ENCODE measurements at regions not wholly inside any gene's neighbourhood (a gene's known extent, or its start where the extent isn't known, plus 50 kb on each side); places are given as distances from the start of the nearest gene placed in this dataset.
"Not testable (repeated sequence)": the region's sequence is repeated elsewhere in the genome, so short reads cannot be mapped to it uniquely, and the experiment has no call there.

- Mint-ChIP-seq H3K4me3 (no peak overlapping the region), H3K27ac (no peak overlapping the region)
Observed at GRCh38 chr4:103445377-103445776, 247.2 kb upstream of the CENPE start.

GRCh38 chr4:103443324-103443723 is 245.2 kb upstream of the CENPE start:
- no peak for DNase-seq (ENCODE audit: low spot score in 2 of 2)
- Mint-ChIP-seq H3K36me3 (no peaks in the 10 kb centered on the region), H3K4me1 (no peaks in the 10 kb centered on the region), H3K4me3 (no peak overlapping the region), H3K27ac (no peak overlapping the region), H3K9me3 (no peaks in the 10 kb centered on the region)
- no peak for ATAC-seq

More at GRCh38 chr4:103445377-103445776, 247.2 kb upstream of the CENPE start:
- Mint-ChIP-seq H3K9me3 (no peaks in the 10 kb centered on the region), H3K4me1 (no peaks in the 10 kb centered on the region), H3K36me3 (no peaks in the 10 kb centered on the region)
- ATAC-seq (no peak), DNase-seq (ENCODE audit: low spot score in 2 of 2) (no peak)

- no peaks in the 10 kb centered on the region for H3K36me3 Mint-ChIP-seq
- H3K27ac Mint-ChIP-seq, result no peak overlapping the region
- H3K4me1 Mint-ChIP-seq, result no peaks in the 10 kb centered on the region
- H3K9me3 Mint-ChIP-seq, result peaks cover 4% of the 10 kb centered on the region
- ATAC-seq (peak; percentile 26), DNase-seq (ENCODE audit: low spot score in 2 of 2) (no peak)
- no peak overlapping the region for H3K4me3 Mint-ChIP-seq
Observed at GRCh38 chr4:103429283-103429682, 231.1 kb upstream of the CENPE start.

GRCh38 chr4:103425406-103425805 is 227.3 kb upstream of the CENPE start:
- Mint-ChIP-seq H3K36me3 (no peaks in the 10 kb centered on the region), H3K27ac (no peak overlapping the region), H3K4me3 (no peak overlapping the region), H3K4me1 (no peaks in the 10 kb centered on the region), H3K9me3 (peaks cover 3% of the 10 kb centered on the region)
- DNase-seq (ENCODE audit: low spot score in 2 of 2), result no peak
- ATAC-seq, result no peak

- Mint-ChIP-seq H3K4me3 (no peak overlapping the region), H3K36me3 (no peaks in the 10 kb centered on the region), H3K4me1 (no peaks in the 10 kb centered on the region), H3K27ac (no peak overlapping the region), H3K9me3 (peaks cover 4% of the 10 kb centered on the region)
- no peak for ATAC-seq
- DNase-seq (ENCODE audit: low spot score in 2 of 2), result no peak
Observed at GRCh38 chr4:103424853-103425252, 226.7 kb upstream of the CENPE start.

- H3K4me3 Mint-ChIP-seq, result no peak overlapping the region
- no peak for DNase-seq (ENCODE audit: low spot score in 2 of 2)
- H3K4me1 Mint-ChIP-seq, result no peaks in the 10 kb centered on the region
- peaks cover 4% of the 10 kb centered on the region for H3K9me3 Mint-ChIP-seq
- no peak for ATAC-seq
- H3K27ac Mint-ChIP-seq, result no peak overlapping the region
- H3K36me3 Mint-ChIP-seq, result no peaks in the 10 kb centered on the region
Observed at GRCh38 chr4:103423261-103423660, 225.1 kb upstream of the CENPE start.

GRCh38 chr4:103422467-103423219 is 224.5 kb upstream of the CENPE start:
- Mint-ChIP-seq H3K4me1 (no peaks in the 10 kb centered on the region), H3K4me3 (no peak overlapping the region), H3K9me3 (peaks cover 4% of the 10 kb centered on the region), H3K36me3 (no peaks in the 10 kb centered on the region), H3K27ac (no peak overlapping the region)
- ATAC-seq, result no peak
- DNase-seq (ENCODE audit: low spot score in 2 of 2), result no peak

GRCh38 chr4:103415801-103416200 is 217.7 kb upstream of the CENPE start:
- no peak for DNase-seq (ENCODE audit: low spot score in 2 of 2)
- Mint-ChIP-seq H3K9me3 (peaks cover 11% of the 10 kb centered on the region), H3K4me3 (no peak overlapping the region), H3K36me3 (no peaks in the 10 kb centered on the region), H3K27ac (no peak overlapping the region), H3K4me1 (no peaks in the 10 kb centered on the region)
- ATAC-seq, result no peak

GRCh38 chr4:103412646-103413045 is 214.5 kb upstream of the CENPE start:
- ATAC-seq; H3K27ac Mint-ChIP-seq; H3K9me3 Mint-ChIP-seq; H3K4me1 Mint-ChIP-seq; H3K4me3 Mint-ChIP-seq; H3K36me3 Mint-ChIP-seq; DNase-seq (ENCODE audit: low spot score in 2 of 2): not testable (repeated sequence)

- Mint-ChIP-seq H3K27ac (no peak overlapping the region), H3K9me3 (peaks cover 7% of the 10 kb centered on the region), H3K4me1 (no peaks in the 10 kb centered on the region), H3K4me3 (no peak overlapping the region), H3K36me3 (no peaks in the 10 kb centered on the region)
- DNase-seq (ENCODE audit: low spot score in 2 of 2), result no peak
- no peak for ATAC-seq
Observed at GRCh38 chr4:103410386-103410785, 212.2 kb upstream of the CENPE start.

- no peaks in the 10 kb centered on the region for H3K36me3 Mint-ChIP-seq
- no peak overlapping the region for H3K4me3 Mint-ChIP-seq
- H3K9me3 Mint-ChIP-seq, result no peaks in the 10 kb centered on the region
- DNase-seq (ENCODE audit: low spot score in 2 of 2) (no peak), ATAC-seq (no peak)
- H3K4me1 Mint-ChIP-seq, result no peaks in the 10 kb centered on the region
- H3K27ac Mint-ChIP-seq, result no peak overlapping the region
Observed at GRCh38 chr4:103405415-103405814, 207.3 kb upstream of the CENPE start.

- Mint-ChIP-seq H3K36me3 (no peaks in the 10 kb centered on the region), H3K4me1 (no peaks in the 10 kb centered on the region), H3K4me3 (no peak overlapping the region), H3K9me3 (no peaks in the 10 kb centered on the region), H3K27ac (no peak overlapping the region)
- ATAC-seq, result no peak
- DNase-seq (ENCODE audit: low spot score in 2 of 2), result no peak
Observed at GRCh38 chr4:103403619-103404018, 205.5 kb upstream of the CENPE start.

GRCh38 chr4:103402198-103402597 is 204.1 kb upstream of the CENPE start:
- H3K4me3 Mint-ChIP-seq, result no peak overlapping the region
- H3K36me3 Mint-ChIP-seq, result no peaks in the 10 kb centered on the region
- no peaks in the 10 kb centered on the region for H3K9me3 Mint-ChIP-seq
- H3K27ac Mint-ChIP-seq, result no peak overlapping the region
- H3K4me1 Mint-ChIP-seq, result no peaks in the 10 kb centered on the region
- ATAC-seq (no peak), DNase-seq (ENCODE audit: low spot score in 2 of 2) (no peak)

- no peaks in the 10 kb centered on the region for H3K9me3 Mint-ChIP-seq
Observed at GRCh38 chr4:103400405-103400804, 202.3 kb upstream of the CENPE start.

GRCh38 chr4:103397541-103397940 is 199.4 kb upstream of the CENPE start:
- Mint-ChIP-seq H3K4me3 (no peak overlapping the region), H3K27ac (no peak overlapping the region), H3K36me3 (no peaks in the 10 kb centered on the region), H3K4me1 (no peaks in the 10 kb centered on the region), H3K9me3 (no peaks in the 10 kb centered on the region)
- ATAC-seq (no peak), DNase-seq (ENCODE audit: low spot score in 2 of 2) (no peak)

More at GRCh38 chr4:103400405-103400804, 202.3 kb upstream of the CENPE start:
- DNase-seq (ENCODE audit: low spot score in 2 of 2), result no peak
- H3K36me3 Mint-ChIP-seq, result no peaks in the 10 kb centered on the region
- no peak overlapping the region for H3K4me3 Mint-ChIP-seq
- ATAC-seq, result no peak
- H3K4me1 Mint-ChIP-seq, result no peaks in the 10 kb centered on the region
- H3K27ac Mint-ChIP-seq, result no peak overlapping the region

- not testable (repeated sequence) for H3K36me3 Mint-ChIP-seq; H3K9me3 Mint-ChIP-seq; H3K4me3 Mint-ChIP-seq; H3K27ac Mint-ChIP-seq; ATAC-seq; H3K4me1 Mint-ChIP-seq; DNase-seq (ENCODE audit: low spot score in 2 of 2)
Observed at GRCh38 chr4:103387508-103388011, 189.4 kb upstream of the CENPE start.

All from stimulated activated effector memory CD8-positive, alpha-beta T cell treated with anti-CD3 and anti-CD28 coated beads, Interleukin-12 subunit alpha, Interleukin-12 subunit beta, amount 100 ng/mL, for 72 hours (primary cell).